GM19328 (cell line): ENCODE measurements at regions not wholly inside any gene's neighbourhood (a gene's known extent, or its start where the extent isn't known, plus 50 kb on each side); places are given as distances from the start of the nearest gene placed in this dataset.

Source experiments
- ATAC-seq: cut with Tn5 transposase; IDR thresholded peaks from one replicate; pipeline ENCODE4 v1.9.1; 2021; ENCODE audit warnings: mild to moderate bottlenecking, moderate library complexity; ENCODE audit not compliant: unreplicated experiment

GRCh38 chr5:96247708-96248107 lies 185.3 kb downstream of the PCSK1 start:
- no peak for ATAC-seq

- no peak for ATAC-seq
Observed at GRCh38 chr5:96247097-96247701, 185.8 kb downstream of the PCSK1 start.

- ATAC-seq: no peak
Observed at GRCh38 chr5:96245140-96246091, 187.6 kb downstream of the PCSK1 start.

GRCh38 chr5:96244696-96245095 lies 188.4 kb downstream of the PCSK1 start:
- ATAC-seq: no peak

GRCh38 chr5:96243862-96244261 lies 189.2 kb downstream of the PCSK1 start:
- ATAC-seq: no peak

GRCh38 chr5:96243203-96243602 lies 189.8 kb downstream of the PCSK1 start:
- no peak for ATAC-seq

GRCh38 chr5:96242571-96242970 lies 190.5 kb downstream of the PCSK1 start:
- ATAC-seq: no peak

GRCh38 chr5:96236831-96237230 lies 196.2 kb downstream of the PCSK1 start:
- no peak for ATAC-seq

GRCh38 chr5:96236051-96236450 lies 197.0 kb downstream of the PCSK1 start:
- ATAC-seq: no peak

- ATAC-seq: no peak
Observed at GRCh38 chr5:96235008-96235910, 197.8 kb downstream of the PCSK1 start.

- ATAC-seq: no peak
Observed at GRCh38 chr5:96232602-96233001, 200.4 kb downstream of the PCSK1 start.

- ATAC-seq: no peak
Observed at GRCh38 chr5:96229188-96229587, 203.9 kb downstream of the PCSK1 start.

- ATAC-seq: no peak
Observed at GRCh38 chr5:96228408-96228807, 204.6 kb downstream of the PCSK1 start.

- no peak for ATAC-seq
Observed at GRCh38 chr5:96227957-96228356, 205.1 kb downstream of the PCSK1 start.

GRCh38 chr5:96226941-96227552 lies 206.0 kb downstream of the PCSK1 start:
- no peak for ATAC-seq

GRCh38 chr5:96222129-96222528 lies 210.9 kb downstream of the PCSK1 start:
- no peak for ATAC-seq

GRCh38 chr5:96220610-96221390 lies 212.2 kb downstream of the PCSK1 start:
- ATAC-seq: no peak

- no peak for ATAC-seq
Observed at GRCh38 chr5:96219580-96220281, 213.3 kb downstream of the PCSK1 start.

GRCh38 chr5:96218653-96219052 lies 214.4 kb downstream of the PCSK1 start:
- no peak for ATAC-seq
